ENCODE measurements at regions not wholly inside any gene's neighbourhood (a gene's known extent, or its start where the extent isn't known, plus 50 kb on each side); places are given as distances from the start of the nearest gene placed in this dataset.
"Not testable (repeated sequence)": the region's sequence is repeated elsewhere in the genome, so short reads cannot be mapped to it uniquely, and the experiment has no call there.

GRCh38 chr16:35605921-35606320 is 2146.5 kb downstream of the TP53TG3F start:
- no peak for DNase-seq (ENCODE audit: low read depth, low spot score)
- Histone ChIP-seq H3K27me3 (ENCODE audit: control insufficient read depth, insufficient read depth, low read length) (no peaks in the 10 kb centered on the region), H3K9me3 (ENCODE audit: control insufficient read depth, insufficient read depth, low read length) (peaks cover 12% of the 10 kb centered on the region; the same call in 1 of the 2 replicates), H3K4me3 (ENCODE audit: low read depth, low read length) (no peak overlapping the region), H3K27ac (ENCODE audit: low read depth, low read length) (no peak overlapping the region)
- ChIA-PET CTCF (no interaction called here), POLR2A (no interaction called here)
- no peak for TF ChIP-seq CTCF (IDR thresholded peaks at IDR 0.05; ENCODE audit: low read depth, low read length)

- DNase-seq (ENCODE audit: low read depth, low spot score); CTCF ChIA-PET; POLR2A ChIA-PET; H3K27me3 ChIP-seq (ENCODE audit: control insufficient read depth, insufficient read depth, low read length); H3K4me3 ChIP-seq (ENCODE audit: low read depth, low read length); H3K9me3 ChIP-seq (ENCODE audit: control insufficient read depth, insufficient read depth, low read length); H3K27ac ChIP-seq (ENCODE audit: low read depth, low read length): not testable (repeated sequence)
Measured at GRCh38 chr16:35614883-35615282, 2155.5 kb downstream of the TP53TG3F start.

GRCh38 chr16:35619176-35619575 is 2159.8 kb downstream of the TP53TG3F start:
- CTCF ChIA-PET; H3K4me3 ChIP-seq (ENCODE audit: low read depth, low read length); H3K27ac ChIP-seq (ENCODE audit: low read depth, low read length); POLR2A ChIA-PET; DNase-seq (ENCODE audit: low read depth, low spot score); H3K27me3 ChIP-seq (ENCODE audit: control insufficient read depth, insufficient read depth, low read length): not testable (repeated sequence)
- peaks cover 20% of the 10 kb centered on the region for H3K9me3 ChIP-seq (ENCODE audit: control insufficient read depth, insufficient read depth, low read length)

- ChIA-PET POLR2A (no interaction called here), CTCF (no interaction called here)
- DNase-seq (ENCODE audit: low read depth, low spot score): no peak
- Histone ChIP-seq H3K27ac (ENCODE audit: low read depth, low read length) (no peak overlapping the region), H3K9me3 (ENCODE audit: control insufficient read depth, insufficient read depth, low read length) (peaks cover 19% of the 10 kb centered on the region), H3K27me3 (ENCODE audit: control insufficient read depth, insufficient read depth, low read length) (no peaks in the 10 kb centered on the region), H3K4me3 (ENCODE audit: low read depth, low read length) (no peak overlapping the region)
- no peak for TF ChIP-seq CTCF (IDR thresholded peaks at IDR 0.05; ENCODE audit: low read depth, low read length)
Measured at GRCh38 chr16:35626041-35626440, 2166.6 kb downstream of the TP53TG3F start.

- DNase-seq (ENCODE audit: low read depth, low spot score): no peak
- Histone ChIP-seq H3K27ac (ENCODE audit: low read depth, low read length) (no peak overlapping the region), H3K9me3 (ENCODE audit: control insufficient read depth, insufficient read depth, low read length) (peaks cover 12% of the 10 kb centered on the region; the same call in 1 of the 2 replicates), H3K4me3 (ENCODE audit: low read depth, low read length) (no peak overlapping the region), H3K27me3 (ENCODE audit: control insufficient read depth, insufficient read depth, low read length) (no peaks in the 10 kb centered on the region)
- TF ChIP-seq CTCF (IDR thresholded peaks at IDR 0.05; ENCODE audit: low read depth, low read length): no peak
- CTCF ChIA-PET: no interaction called here
- POLR2A ChIA-PET: no interaction called here
Measured at GRCh38 chr16:35628976-35629375, 2169.6 kb downstream of the TP53TG3F start.

- Histone ChIP-seq H3K9me3 (ENCODE audit: control insufficient read depth, insufficient read depth, low read length) (peaks cover 11% of the 10 kb centered on the region), H3K4me3 (ENCODE audit: low read depth, low read length) (no peak overlapping the region), H3K27me3 (ENCODE audit: control insufficient read depth, insufficient read depth, low read length) (no peaks in the 10 kb centered on the region), H3K27ac (ENCODE audit: low read depth, low read length) (no peak overlapping the region)
- POLR2A ChIA-PET: no interaction called here
- TF ChIP-seq CTCF (IDR thresholded peaks at IDR 0.05; ENCODE audit: low read depth, low read length): no peak
- CTCF ChIA-PET: no interaction called here
- DNase-seq (ENCODE audit: low read depth, low spot score): no peak
Measured at GRCh38 chr16:35631261-35631945, 2172.0 kb downstream of the TP53TG3F start.
